DMS53 (cell line): ENCODE measurements at regions not wholly inside any gene's neighbourhood (a gene's known extent, or its start where the extent isn't known, plus 50 kb on each side); places are given as distances from the start of the nearest gene placed in this dataset.

ENCODE experiments used
- DNase-seq: peaks from one replicate; lab custom pipeline; 2025; lab: John Stamatoyannopoulos, UW

DNA sequence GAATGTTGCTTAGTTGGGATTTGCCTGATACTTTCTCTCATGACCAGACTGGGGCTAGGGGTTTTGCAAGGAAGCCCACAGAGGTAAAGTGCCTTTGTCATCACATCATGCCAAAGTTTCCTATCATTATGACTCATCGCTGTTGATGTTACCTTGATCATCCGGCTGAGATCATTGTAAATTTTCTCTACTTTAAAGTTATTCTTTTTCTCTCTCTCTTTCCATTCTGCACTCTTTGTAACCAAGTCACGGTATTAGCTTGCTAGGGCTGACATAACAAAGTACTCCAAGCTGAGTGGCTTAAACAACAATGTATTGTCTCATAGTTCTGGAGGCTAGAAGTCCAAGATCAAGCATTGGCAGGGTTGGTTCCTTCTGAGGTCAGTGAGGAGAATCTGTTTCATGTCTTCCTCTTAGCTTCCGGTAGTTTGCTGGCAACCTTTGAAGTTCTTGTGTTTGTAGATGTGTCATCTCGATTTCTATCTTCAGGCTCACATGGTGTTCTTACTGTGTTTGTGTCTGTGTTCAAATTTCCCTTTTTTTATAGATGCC, 113.0 kb downstream of the DTHD1 start:
- peak; percentile 91 for DNase-seq

- peak; percentile 67 for DNase-seq
Measured at GRCh38 chr4:36399762-36400353, 118.4 kb downstream of the DTHD1 start.

- DNase-seq, result no peak
Measured at GRCh38 chr4:36402008-36402758, 120.8 kb downstream of the DTHD1 start.

DNA sequence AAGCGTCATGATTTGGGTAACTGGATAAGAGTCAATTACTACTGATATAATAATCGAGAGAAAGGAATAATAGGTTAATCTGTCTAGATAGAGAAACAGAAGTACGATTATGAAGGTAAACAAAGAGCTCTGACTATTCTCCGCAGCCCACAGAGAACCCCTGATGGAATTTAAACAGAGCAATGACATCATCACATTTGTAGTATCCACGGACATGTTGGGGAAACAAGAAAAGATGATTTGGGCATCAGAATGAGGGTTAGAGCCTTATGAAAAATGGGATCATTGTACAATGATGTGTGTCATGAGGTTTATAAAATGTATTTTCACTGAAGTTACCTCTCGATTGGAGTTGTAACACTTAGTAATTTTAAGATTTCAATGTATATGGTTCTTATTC, 129.9 kb downstream of the DTHD1 start:
- no peak for DNase-seq

GRCh38 chr4:36414248-36414647, 132.8 kb downstream of the DTHD1 start:
- peak; percentile 64 for DNase-seq

- DNase-seq, result no peak
Measured at GRCh38 chr4:36417146-36417545, 135.7 kb downstream of the DTHD1 start.

DNA sequence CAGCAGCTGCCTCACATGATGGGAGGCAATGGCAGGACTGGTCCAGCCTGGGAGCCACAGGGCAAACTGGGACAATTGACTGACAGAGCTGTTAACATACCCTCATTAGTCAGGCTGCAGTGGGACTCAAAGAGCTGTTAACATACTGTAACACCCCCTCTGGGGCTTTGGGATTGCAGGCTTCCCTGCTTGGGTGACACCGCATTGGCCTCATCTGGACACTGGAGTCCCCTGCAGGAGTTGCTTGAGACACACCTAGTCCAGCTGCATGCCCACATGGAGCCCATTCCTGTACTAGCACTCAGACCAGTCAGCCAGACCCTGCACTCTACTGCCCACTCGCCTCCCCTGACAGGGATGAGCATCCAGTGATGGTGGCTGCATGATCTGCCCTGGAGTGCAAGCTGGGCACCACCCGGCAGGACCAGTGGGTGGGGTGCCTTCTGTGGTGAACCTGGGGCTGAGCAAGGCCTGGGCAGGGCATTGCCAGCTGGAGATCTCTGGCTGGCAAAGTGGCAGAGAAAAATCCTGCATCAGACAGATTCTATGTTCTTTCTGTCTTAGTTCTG, 138.8 kb downstream of the DTHD1 start:
- no peak for DNase-seq

DNA sequence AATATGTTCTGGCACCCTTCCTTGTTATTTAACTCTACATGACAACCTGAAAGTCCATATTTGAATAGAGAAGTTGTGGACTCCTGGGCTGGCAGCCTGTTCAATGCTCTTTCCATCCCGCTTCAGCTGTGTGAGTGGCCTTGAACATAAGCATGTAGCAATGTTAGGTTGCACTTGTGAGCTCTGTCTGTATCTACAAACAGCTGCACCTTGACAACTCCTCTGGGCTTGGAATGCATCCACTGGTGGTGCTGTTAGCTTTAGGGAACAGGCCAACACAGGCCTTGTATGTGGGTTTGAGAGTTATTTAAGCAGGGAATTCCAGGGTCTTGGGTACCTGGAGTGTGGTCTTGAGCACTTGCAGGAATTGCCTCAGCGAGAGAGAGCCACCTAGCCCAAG, 141.2 kb downstream of the DTHD1 start:
- DNase-seq, result no peak

GRCh38 chr4:36426741-36427140, 145.3 kb downstream of the DTHD1 start:
- DNase-seq, result no peak

DNA sequence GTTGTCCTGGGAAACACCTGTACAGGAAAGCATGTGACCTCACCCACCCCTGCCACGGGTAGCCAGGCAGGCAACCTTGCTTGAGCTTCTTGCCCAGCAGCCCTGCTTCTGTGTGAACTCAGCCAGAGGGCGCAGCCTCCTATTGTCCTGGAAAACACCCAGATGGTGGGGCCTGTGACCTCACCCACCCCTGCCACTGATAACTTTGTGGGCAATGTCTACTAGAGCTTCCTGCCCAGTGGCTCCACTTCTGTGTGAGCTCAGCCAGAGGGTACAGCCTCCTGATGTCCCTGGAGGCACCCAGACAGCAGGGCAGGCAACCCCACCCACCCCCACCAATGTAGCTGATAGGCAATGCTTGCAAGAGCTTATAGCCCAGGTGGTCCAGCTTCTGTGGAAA, 146.3 kb downstream of the DTHD1 start:
- DNase-seq, result peak; percentile 16

DNA sequence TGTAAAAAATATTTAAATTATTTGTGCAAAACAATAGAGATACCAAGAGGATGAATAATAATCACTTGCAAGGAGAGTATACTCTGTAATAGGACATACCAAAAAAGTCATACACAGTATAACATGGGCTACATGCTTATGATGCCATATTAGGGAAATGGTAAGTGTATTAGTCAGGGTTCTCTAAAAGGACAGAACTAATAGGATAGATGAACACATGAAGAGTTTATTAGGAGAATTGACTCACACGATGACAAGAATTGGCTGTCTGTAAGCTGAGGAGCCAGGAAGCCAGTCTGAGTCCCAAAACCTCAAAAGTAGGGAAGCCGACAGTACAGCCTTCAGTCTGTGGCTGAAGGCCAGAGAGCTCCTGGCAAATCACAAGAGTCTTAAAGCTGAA, 151.2 kb downstream of the DTHD1 start:
- DNase-seq, result no peak

DNA sequence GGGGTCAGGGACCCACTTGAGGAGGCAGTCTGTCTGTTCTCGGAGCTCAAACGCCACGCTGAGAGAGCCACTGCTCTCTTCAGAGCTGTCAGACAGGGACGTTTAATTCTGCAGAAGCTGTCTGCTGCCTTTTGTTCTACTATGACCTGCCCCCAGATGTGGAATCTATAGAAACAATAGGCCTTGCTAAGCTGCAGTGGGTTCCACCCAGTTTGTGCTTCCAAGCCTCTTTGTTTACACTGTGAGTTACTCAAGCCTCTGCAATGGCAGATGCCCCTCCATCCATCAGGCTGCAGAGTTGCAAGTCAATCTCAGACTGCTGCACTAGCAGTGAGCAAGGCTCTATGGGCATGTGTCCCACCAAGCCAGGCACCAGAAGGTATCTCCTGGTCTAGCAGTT, 158.1 kb downstream of the DTHD1 start:
- no peak for DNase-seq

DNA sequence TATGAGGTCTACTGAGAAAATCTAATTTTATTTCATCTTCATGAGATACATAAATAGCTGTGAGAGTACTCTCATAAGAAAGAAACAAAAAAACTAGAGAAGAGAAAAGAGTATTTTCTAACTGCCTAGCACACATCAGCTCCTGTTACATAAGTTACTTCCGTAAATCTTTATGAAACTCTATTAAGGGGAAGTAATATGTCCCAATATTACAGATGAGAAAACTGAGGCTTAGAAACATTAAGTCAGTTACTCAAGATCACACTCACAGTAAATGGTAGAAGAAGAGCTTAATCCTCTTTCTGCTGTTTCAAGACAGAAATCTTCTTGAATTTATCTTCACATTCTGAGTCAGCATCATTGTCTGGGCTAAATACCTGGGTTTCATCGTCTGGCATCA, 164.1 kb downstream of the DTHD1 start:
- no peak for DNase-seq

DNA sequence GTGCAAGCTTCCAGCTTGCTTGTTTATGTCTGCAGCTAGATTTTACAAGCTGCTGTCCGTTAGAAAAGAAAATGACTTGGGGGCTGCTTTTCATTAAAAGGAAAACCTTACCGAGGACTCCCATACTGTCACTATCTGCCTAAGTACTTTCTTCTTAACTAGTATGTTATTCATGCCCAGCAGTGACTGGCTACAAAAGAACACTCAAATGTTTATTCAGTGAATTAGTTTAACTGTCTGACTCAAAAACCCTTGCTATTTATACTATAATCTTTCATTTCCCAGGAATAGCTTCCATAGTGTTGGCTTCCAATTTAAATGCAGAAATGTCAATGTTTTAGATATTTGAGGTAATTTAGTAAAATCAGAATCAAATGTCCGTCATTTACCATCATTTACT, 164.9 kb downstream of the DTHD1 start:
- DNase-seq, result no peak

DNA sequence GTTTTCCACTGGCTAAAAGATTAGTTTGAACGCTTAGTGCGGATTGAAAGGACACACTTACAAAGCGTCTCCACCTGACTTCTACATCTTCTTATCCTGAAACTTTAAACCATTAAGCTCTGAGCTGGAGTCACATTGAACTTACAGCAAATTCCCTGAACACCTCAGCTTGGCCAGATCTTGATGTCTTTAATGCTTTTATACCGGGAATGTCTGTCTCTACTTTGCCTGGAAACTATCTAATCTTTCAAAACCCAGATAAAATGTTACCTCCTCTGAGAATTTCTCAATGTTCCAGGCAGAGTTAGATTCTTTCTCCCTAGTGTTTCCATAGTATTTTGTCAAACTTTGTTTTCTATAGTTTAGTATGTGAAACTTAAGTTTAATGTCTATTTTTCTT, 179.9 kb downstream of the DTHD1 start:
- DNase-seq, result no peak

DNA sequence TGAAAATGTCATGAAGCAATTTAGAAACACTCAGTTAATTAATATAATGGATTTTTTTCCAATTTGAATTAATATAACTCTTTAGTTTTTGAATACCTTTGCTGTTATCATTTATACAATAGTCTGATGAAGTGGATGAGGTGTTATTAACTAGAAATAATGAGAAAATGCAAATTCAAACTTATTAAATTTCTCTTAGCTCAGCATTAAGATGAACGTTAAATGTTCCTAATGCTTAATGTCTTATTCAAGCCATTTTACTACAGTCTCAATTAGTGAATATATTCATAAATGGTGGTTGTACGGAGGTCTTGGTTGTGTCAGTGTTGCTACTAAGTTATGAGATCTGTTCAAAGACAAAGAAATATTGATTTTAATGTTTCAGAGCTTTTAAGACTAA, 186.3 kb downstream of the DTHD1 start:
- DNase-seq, result no peak

DNA sequence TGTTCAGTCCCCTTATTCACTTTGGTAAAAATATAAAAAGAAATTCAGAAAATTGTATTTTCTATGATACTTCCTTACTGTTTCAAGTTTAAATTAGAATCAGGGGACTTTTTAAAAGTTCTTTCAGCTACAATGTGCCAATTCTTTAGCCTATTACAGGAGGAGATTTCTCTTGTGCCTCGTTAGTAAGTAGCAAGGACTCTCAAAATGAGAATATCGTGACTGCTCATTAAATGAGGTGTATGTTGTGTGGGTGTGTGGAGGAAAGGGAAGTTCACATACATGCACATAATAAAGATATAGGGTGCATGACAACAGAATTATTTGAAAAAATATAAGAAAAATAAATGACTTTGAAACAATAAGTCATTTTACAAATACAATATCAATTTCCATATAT, 190.5 kb downstream of the DTHD1 start:
- no peak for DNase-seq

- no peak for DNase-seq
Measured at GRCh38 chr4:36476135-36476534, 194.7 kb downstream of the DTHD1 start.

DNA sequence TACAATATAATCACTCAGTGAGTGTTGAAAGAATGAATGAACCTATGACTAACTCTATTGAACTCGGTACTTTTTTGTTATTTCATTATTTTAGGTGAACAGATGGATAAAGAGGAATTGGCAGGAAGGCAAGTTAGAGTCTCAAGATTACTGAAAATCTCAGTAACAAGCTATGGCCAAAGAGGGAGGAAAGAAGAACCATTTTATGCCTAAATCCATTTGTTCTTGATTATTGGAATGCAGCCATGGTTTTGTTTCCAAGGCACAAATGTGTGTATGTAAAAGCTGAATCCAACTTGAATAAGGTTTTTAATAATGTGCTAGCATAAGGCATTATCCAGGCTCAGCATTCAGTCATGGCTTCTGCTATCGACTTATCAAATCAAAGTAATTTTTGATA, 196.4 kb downstream of the DTHD1 start:
- DNase-seq, result no peak

DNA sequence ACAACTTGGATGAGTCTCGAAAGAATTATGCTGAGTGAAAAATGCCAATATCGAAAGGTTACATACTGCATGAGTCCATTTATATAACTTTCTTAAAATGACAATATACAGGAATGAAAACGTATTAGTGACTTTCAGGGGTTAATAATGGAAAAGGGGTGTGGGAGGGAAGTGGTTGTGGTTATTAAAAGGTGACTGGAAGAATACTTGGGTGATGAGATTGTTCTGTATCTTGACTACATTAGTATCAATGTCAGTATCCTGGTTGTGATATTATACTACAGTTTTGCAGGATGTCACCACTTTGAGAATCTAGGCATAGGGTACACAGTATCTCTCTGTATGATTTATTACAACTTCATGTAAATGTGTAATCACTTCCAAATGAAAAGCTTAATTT, 204.5 kb downstream of the DTHD1 start:
- DNase-seq, result no peak

DNA sequence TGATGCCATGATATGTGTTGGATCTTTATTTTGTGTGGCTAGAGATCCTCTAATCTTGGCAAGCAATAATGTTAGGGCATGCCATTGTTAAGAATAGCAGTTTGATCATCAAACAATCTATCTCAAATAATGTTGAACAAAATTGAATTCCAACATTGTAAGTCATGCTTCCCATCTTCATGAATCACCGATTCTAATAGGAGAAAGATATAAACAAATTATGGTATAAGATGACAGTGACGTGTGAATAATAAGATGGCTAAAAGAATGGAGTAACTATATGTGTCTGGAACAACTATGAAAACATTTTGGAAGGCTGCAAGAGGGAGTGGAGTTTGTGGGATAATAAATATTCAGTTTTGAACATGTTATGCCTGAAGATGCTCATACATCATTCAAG, 208.4 kb downstream of the DTHD1 start:
- DNase-seq, result no peak

- peak; percentile 5 for DNase-seq
Measured at GRCh38 chr4:36492041-36492440, 210.6 kb downstream of the DTHD1 start.

DNA sequence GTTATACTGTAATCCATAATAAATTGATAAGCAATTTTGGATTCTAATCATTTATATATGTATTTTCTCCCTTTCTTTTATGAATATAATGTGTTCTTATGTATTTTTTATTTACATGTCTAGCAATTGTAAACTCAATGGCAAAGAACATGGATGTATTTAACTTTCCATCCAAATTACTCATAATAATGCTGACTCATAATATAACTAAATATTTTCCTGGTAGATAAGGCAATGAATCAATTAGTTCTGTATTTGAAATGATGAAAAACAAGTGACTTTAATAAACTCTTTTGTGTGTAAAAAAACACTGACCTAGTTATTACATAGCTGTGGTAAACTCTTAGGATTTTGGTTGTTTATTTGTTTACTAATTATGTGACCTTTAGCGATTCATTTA, 211.2 kb downstream of the DTHD1 start:
- DNase-seq, result no peak
